Thoracic aorta (tissue), 2 donors: ENCODE measurements at regions not wholly inside any gene's neighbourhood (a gene's known extent, or its start where the extent isn't known, plus 50 kb on each side); places are given as distances from the start of the nearest gene placed in this dataset.

Source experiments
- ATAC-seq: fragments of 150-250 bp; one replicate; pipeline ENCODE4 v1.8.0; 2017; ENCODE audit warnings: low read depth; ENCODE audit not compliant: insufficient number of reproducible peaks, low FRiP score
- DNase-seq: peaks from one replicate; pipeline ENCODE4 v3.0.0-alpha.2; 2020; ENCODE audit warnings: low spot score
- H3K27ac ChIP-seq, 2 donors: fragments of 200-600 bp; sonication (generic); 1 replicate in 1 of 2; 2 replicates in 1 of 2; pipeline ENCODE4 v1.5.1; 2016; ENCODE audit warnings: mild to moderate bottlenecking in 2 of 2, moderate library complexity in 2 of 2
- H3K27me3 ChIP-seq: fragments of 200-600 bp; sonication (generic); replicated peaks from 2 replicates; pipeline ENCODE4 v1.6.0; 2016; ENCODE audit warnings: mild to moderate bottlenecking; ENCODE audit not compliant: insufficient read depth
- H3K36me3 ChIP-seq: fragments of 200-600 bp; sonication (generic); one replicate; pipeline ENCODE4 v1.5.1; 2016
- H3K4me1 ChIP-seq, 2 donors: fragments of 200-600 bp; sonication (generic); 1 replicate in 1 of 2; 2 replicates in 1 of 2; pipeline versions ENCODE4 v1.5.1 to v1.6.0; 2016; ENCODE audit warnings: low read depth in 2 of 2, mild to moderate bottlenecking in 1 of 2; ENCODE audit not compliant: control insufficient read depth in 1 of 2
- H3K4me3 ChIP-seq: fragments of 200-600 bp; sonication (generic); 2 replicates; pipeline ENCODE4 v1.5.1; 2016; ENCODE audit warnings: mild to moderate bottlenecking
- H3K9me3 ChIP-seq: fragments of 200-600 bp; sonication (generic); 2 replicates; pipeline ENCODE4 v1.5.1; 2016
- CTCF ChIP-seq: fragments of 200-600 bp; sonication (generic); IDR thresholded peaks from one replicate; pipeline ENCODE4 v1.5.1; 2019; ENCODE audit warnings: antibody characterized with exemption

GRCh38 chr3:137938876-137939275, 71.1 kb upstream of the CLDN18 start:
- Histone ChIP-seq H3K27me3 (no peaks in the 10 kb centered on the region), H3K9me3 (no peaks in the 10 kb centered on the region), H3K4me3 (no peak overlapping the region), H3K36me3 (no peaks in the 10 kb centered on the region), H3K4me1 (no peaks in the 10 kb centered on the region), H3K27ac (no peak overlapping the region)
- DNase-seq (no peak), ATAC-seq (no peak)
- TF ChIP-seq CTCF = no peak

- H3K9me3 ChIP-seq = no peaks in the 10 kb centered on the region
- no peak for TF ChIP-seq CTCF
- H3K4me1 ChIP-seq = no peaks in the 10 kb centered on the region
- H3K4me3 ChIP-seq = no peak overlapping the region
- H3K27ac ChIP-seq = no peak overlapping the region
- no peaks in the 10 kb centered on the region for H3K36me3 ChIP-seq
- DNase-seq (no peak), ATAC-seq (no peak)
- no peaks in the 10 kb centered on the region for H3K27me3 ChIP-seq
These were observed 65.4 kb upstream of the CLDN18 start for GRCh38 chr3:137944593-137944992.

GRCh38 chr3:137946356-137946973, 63.5 kb upstream of the CLDN18 start:
- ATAC-seq (no peak), DNase-seq (no peak)
- no peaks in the 10 kb centered on the region for H3K9me3 ChIP-seq
- H3K36me3 ChIP-seq = no peaks in the 10 kb centered on the region
- no peak overlapping the region for H3K27ac ChIP-seq
- H3K27me3 ChIP-seq = no peaks in the 10 kb centered on the region
- TF ChIP-seq CTCF = peak; percentile 57
- no peak overlapping the region for H3K4me3 ChIP-seq
- no peaks in the 10 kb centered on the region for H3K4me1 ChIP-seq

GRCh38 chr3:137947117-137947516, 62.8 kb upstream of the CLDN18 start:
- ATAC-seq = no peak
- TF ChIP-seq CTCF = no peak
- Histone ChIP-seq H3K27ac (no peak overlapping the region), H3K4me1 (no peaks in the 10 kb centered on the region), H3K27me3 (no peaks in the 10 kb centered on the region), H3K4me3 (no peak overlapping the region), H3K36me3 (no peaks in the 10 kb centered on the region), H3K9me3 (no peaks in the 10 kb centered on the region)
- no peak for DNase-seq

GRCh38 chr3:137948400-137949072, 61.4 kb upstream of the CLDN18 start:
- Histone ChIP-seq H3K27ac (no peak overlapping the region), H3K4me3 (no peak overlapping the region), H3K4me1 (no peaks in the 10 kb centered on the region), H3K27me3 (no peaks in the 10 kb centered on the region), H3K9me3 (no peaks in the 10 kb centered on the region), H3K36me3 (no peaks in the 10 kb centered on the region)
- ATAC-seq (no peak), DNase-seq (no peak)
- no peak for TF ChIP-seq CTCF
